Glomerular endothelial cell (primary cell): ENCODE measurements at regions not wholly inside any gene's neighbourhood (a gene's known extent, or its start where the extent isn't known, plus 50 kb on each side); places are given as distances from the start of the nearest gene placed in this dataset.

Experiments
- DNase-seq: peaks from one replicate; pipeline ENCODE4 v3.0.0-alpha.2; 2011; ENCODE audit warnings: low read depth, low spot score; ENCODE audit errors: extremely low read depth

DNA sequence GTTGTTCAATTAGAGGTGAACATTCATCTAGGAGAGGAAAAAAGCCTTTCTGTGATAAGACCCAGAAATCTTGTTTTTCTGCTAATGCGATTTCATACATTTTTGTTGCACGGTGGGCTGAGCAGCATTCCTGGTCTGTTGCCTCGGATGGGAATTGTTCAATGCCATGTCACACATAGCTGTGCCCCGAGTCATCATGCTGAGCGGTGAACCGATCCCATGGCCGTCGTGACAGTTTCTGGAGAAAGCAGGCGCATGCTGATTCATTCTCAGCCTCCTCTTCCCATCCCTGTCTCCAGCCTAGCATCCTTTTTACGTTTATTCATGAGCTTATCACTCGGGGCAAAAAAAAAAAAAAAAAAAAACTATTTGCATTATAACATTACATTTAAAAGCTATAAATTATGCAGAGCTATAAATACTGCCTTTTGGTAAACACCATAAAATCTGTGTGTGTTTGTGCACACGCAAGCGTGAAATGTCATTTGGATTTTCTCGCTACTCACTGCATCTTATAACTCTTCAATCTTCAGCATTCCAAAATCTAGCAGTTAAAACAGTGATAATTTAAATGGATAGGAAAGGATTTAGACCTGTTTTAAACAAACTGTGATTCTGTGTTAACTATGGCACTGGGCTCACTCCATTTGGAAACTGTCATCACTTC, 58.9 kb upstream of the IFNGR1 start:
- DNase-seq, result no peak

DNA sequence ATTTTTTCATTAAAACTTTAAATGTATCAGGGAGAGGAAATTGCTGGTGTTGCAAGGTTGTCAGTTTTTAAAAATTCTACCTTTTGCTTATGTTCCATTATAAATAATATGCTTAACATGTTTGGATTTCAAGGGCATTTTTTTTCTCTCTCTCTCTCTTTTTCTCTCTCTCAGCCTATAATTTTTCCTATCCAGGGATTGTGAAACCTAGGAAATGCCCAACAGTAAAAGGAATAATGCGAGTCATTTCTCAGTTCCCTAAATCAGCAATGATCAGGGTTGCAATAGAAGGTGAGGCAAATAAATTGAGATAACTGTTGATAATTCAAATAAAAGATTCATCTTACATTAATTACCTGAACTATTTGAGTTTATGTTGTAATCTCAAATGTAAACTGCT, 53.2 kb upstream of the IFNGR1 start:
- DNase-seq, result no peak

DNA sequence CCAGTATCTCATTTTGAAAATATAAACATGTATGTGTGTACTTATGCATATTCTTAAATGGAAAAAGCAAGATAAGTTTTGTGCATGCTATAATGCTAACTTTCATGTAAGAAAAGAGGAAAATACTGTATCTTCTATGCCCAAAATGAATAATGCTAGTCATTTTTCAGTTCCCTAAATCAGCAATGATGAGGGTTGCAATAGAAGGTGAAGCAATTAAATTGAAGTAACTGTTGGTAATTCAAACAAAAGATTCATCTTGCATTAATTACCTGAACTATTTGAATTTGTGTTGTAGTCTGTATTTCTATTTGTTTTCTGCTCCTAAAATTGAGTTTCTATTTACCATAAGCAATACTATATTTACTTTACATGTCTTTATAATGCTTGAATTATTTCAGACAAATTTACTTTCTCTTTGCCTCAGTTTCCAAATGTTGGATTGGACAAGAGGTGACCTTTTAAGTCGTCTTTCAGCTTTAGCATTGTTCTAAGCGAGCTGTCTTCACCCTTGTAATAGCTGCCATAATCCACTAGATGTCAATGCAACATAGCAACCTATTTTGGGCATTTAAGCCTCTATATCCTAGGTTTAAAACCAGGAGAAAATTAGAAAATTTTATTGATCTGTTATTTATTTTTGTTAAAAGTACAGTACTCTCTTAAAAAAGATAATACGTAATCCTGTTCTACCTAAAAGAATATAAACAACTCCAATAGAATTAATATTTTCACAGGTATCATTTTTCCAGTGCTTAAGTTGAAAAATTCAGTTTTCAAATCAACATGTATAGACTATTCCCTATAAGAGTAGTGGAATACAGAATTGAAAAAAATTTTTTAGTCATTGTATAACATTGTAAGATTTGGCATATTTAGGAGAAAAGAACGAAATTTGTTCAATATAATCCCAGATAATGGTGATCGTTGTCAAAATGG, 52.3 kb upstream of the IFNGR1 start:
- DNase-seq, result no peak

DNA sequence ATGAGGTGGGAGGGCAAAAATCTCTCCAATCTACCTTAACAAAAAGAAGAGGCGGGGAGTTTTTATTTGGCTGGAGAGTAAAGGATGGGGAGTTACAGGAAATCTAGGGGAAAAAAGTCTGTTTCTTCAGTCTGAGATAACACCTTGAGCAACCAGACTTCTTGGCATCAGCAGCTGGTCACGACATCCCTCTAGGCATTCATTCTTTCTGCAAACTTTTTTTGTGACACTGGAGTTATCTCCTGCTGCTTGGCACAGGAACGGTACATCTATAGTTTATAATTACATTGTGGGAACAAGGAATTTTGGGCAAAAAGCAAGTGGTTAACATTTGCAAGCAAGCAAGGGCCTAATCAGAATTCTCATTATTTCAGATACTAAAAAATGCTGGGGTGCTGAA, 50.6 kb upstream of the IFNGR1 start:
- DNase-seq, result no peak

DNA sequence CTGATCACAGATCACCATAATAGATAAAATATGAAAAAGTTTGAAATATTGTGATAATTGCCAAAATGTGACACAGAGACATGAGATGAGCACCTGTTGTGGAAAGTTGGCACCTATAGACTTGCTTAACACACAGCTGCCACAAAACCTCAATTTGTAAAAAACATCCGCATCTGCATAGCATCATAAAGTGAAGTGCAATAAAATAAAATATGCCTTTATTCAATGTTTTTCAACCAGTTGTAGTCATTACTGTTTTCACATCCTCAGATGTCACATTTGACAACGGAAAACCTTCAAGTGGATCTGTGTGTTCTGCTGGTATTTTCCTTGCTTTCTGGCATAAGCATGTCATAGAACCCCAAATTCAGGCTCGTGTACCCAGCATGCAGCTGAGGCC, 50.2 kb upstream of the IFNGR1 start:
- no peak for DNase-seq
